Stimulated activated CD4-positive, alpha-beta T cell treated with anti-CD3 and anti-CD28 coated beads, Interleukin-4, amount 100 ng/mL, for 48 hours (primary cell): ENCODE measurements at regions not wholly inside any gene's neighbourhood (a gene's known extent, or its start where the extent isn't known, plus 50 kb on each side); places are given as distances from the start of the nearest gene placed in this dataset.

Experiments used
- DNase-seq, 2 donors: peaks; one replicate each; pipeline ENCODE4 v3.0.0-alpha.2; 2020; ENCODE audit warnings: low read depth in 2 of 2

- no peak for DNase-seq
Observed at GRCh38 chr17:63132459-63132911, 166.4 kb downstream of the TANC2 start.

- no peak for DNase-seq
Observed at GRCh38 chr17:63133491-63133890, 167.5 kb downstream of the TANC2 start.

GRCh38 chr17:63134867-63135266 is 168.8 kb downstream of the TANC2 start:
- no peak for DNase-seq

GRCh38 chr17:63136369-63137012 is 170.5 kb downstream of the TANC2 start:
- no peak for DNase-seq

- DNase-seq = no peak
Observed at GRCh38 chr17:63137163-63137562, 171.1 kb downstream of the TANC2 start.

GRCh38 chr17:63138713-63139112 is 172.7 kb downstream of the TANC2 start:
- DNase-seq = no peak

GRCh38 chr17:63139356-63139755 is 173.3 kb downstream of the TANC2 start:
- DNase-seq = no peak

GRCh38 chr17:63140255-63140654 is 174.2 kb downstream of the TANC2 start:
- no peak for DNase-seq

GRCh38 chr17:63142836-63143235 is 176.8 kb downstream of the TANC2 start:
- no peak for DNase-seq

GRCh38 chr17:63150490-63150889 is 184.5 kb downstream of the TANC2 start:
- no peak for DNase-seq

GRCh38 chr17:63150994-63151464 is 185.0 kb downstream of the TANC2 start:
- DNase-seq = no peak

GRCh38 chr17:63151941-63152523 is 186.0 kb downstream of the TANC2 start:
- DNase-seq = no peak

GRCh38 chr17:63153488-63153887 is 187.5 kb downstream of the TANC2 start:
- no peak for DNase-seq

GRCh38 chr17:63154586-63155244 is 188.7 kb downstream of the TANC2 start:
- DNase-seq = no peak

- DNase-seq = no peak
Observed at GRCh38 chr17:63156986-63157385, 191.0 kb downstream of the TANC2 start.

- DNase-seq = no peak
Observed at GRCh38 chr17:63162406-63163157, 196.5 kb downstream of the TANC2 start.

GRCh38 chr17:63163158-63163520 is 197.1 kb downstream of the TANC2 start:
- DNase-seq = no peak

- no peak for DNase-seq
Observed at GRCh38 chr17:63165400-63165799, 199.4 kb downstream of the TANC2 start.

GRCh38 chr17:63170795-63171194 is 204.8 kb downstream of the TANC2 start:
- DNase-seq = no peak

- DNase-seq = no peak
Observed at GRCh38 chr17:63171428-63172393, 205.7 kb downstream of the TANC2 start.

- DNase-seq = no peak
Observed at GRCh38 chr17:63173450-63173849, 207.4 kb downstream of the TANC2 start.
